Peyer's patch (tissue), 4 donors: ENCODE measurements at regions not wholly inside any gene's neighbourhood (a gene's known extent, or its start where the extent isn't known, plus 50 kb on each side); places are given as distances from the start of the nearest gene placed in this dataset.
A peak's percentile ranks its signal among the peaks of the same experiment; 100 is the strongest.

ENCODE experiments used
- DNase-seq, 3 donors: peaks; one replicate each; pipeline ENCODE4 v3.0.0-alpha.2; 2017 to 2019
- H3K27ac ChIP-seq, 4 donors: fragments of 200-600 bp; sonication (generic); one replicate each; pipeline ENCODE4 v1.5.1; 2016 to 2019
- H3K27me3 ChIP-seq, 2 donors: fragments of 200-600 bp; sonication (generic); one replicate each; pipeline ENCODE4 v1.5.1; 2019
- H3K36me3 ChIP-seq, 3 donors: fragments of 200-600 bp; sonication (generic); one replicate each; pipeline ENCODE4 v1.5.1; 2016 to 2019
- H3K4me1 ChIP-seq, 4 donors: fragments of 200-600 bp; sonication (generic); one replicate each; pipeline ENCODE4 v1.5.1; 2016 to 2019
- H3K4me3 ChIP-seq, 4 donors: fragments of 200-600 bp; sonication (generic); 1 replicate in 3 of 4; 2 replicates in 1 of 4; pipeline ENCODE4 v1.5.1; 2016 to 2019; ENCODE audit warnings: mild to moderate bottlenecking in 1 of 4
- H3K9me3 ChIP-seq, 4 donors: fragments of 200-600 bp; sonication (generic); one replicate each; pipeline ENCODE4 v1.5.1; 2016 to 2019; ENCODE audit warnings: mild to moderate bottlenecking in 1 of 4
- CTCF ChIP-seq, 6 experiments: fragments of 450-650 bp in 4 of 6; fragments of 200-600 bp in 2 of 6; sonication (generic) in 1 of 6; IDR thresholded peaks; one replicate each; pipeline ENCODE4 v1.5.1; 2017 to 2019; ENCODE audit warnings: antibody characterized with exemption in 6 of 6, mild to moderate bottlenecking in 3 of 6, moderate library complexity in 1 of 6
- POLR2A ChIP-seq, 2 donors: fragments of 450-650 bp; IDR thresholded peaks; one replicate each; pipeline ENCODE4 v1.5.1; 2017; ENCODE audit warnings: antibody characterized with exemption in 2 of 2, mild to moderate bottlenecking in 2 of 2, moderate library complexity in 2 of 2

GRCh38 chr22:48209473-48210197 is 1447.2 kb downstream of the TBC1D22A start:
- no peak for TF ChIP-seq CTCF (IDR thresholded peaks at IDR 0.05)
- TF ChIP-seq POLR2A (IDR thresholded peaks at IDR 0.05): no peak
- H3K27ac ChIP-seq: no peak overlapping the region
- peak in 1 of 3 donors; percentile 25 for DNase-seq
- H3K4me3 ChIP-seq: no peak overlapping the region
- H3K36me3 ChIP-seq: no peaks in the 10 kb centered on the region
- H3K9me3 ChIP-seq: no peaks in the 10 kb centered on the region
- H3K4me1 ChIP-seq: no peaks in the 10 kb centered on the region
- no peaks in the 10 kb centered on the region for H3K27me3 ChIP-seq

- no peaks in the 10 kb centered on the region for H3K9me3 ChIP-seq
- TF ChIP-seq POLR2A (IDR thresholded peaks at IDR 0.05): no peak
- H3K4me3 ChIP-seq: no peak overlapping the region
- no peaks in the 10 kb centered on the region for H3K27me3 ChIP-seq
- H3K36me3 ChIP-seq: no peaks in the 10 kb centered on the region
- H3K27ac ChIP-seq: no peak overlapping the region
- no peaks in the 10 kb centered on the region for H3K4me1 ChIP-seq
- DNase-seq: peak in 1 of 3 donors; percentile 30
Measured at GRCh38 chr22:48208894-48209293, 1446.4 kb downstream of the TBC1D22A start.

GRCh38 chr22:48207919-48208535 is 1445.6 kb downstream of the TBC1D22A start:
- H3K27me3 ChIP-seq: no peaks in the 10 kb centered on the region
- H3K4me3 ChIP-seq: no peak overlapping the region
- no peaks in the 10 kb centered on the region for H3K36me3 ChIP-seq
- no peak for TF ChIP-seq CTCF (IDR thresholded peaks at IDR 0.05)
- TF ChIP-seq POLR2A (IDR thresholded peaks at IDR 0.05): no peak
- H3K9me3 ChIP-seq: no peaks in the 10 kb centered on the region
- no peak overlapping the region for H3K27ac ChIP-seq
- DNase-seq: no peak
- H3K4me1 ChIP-seq: no peaks in the 10 kb centered on the region

- peak in 1 of 3 donors; percentile 27 for DNase-seq
- no peak overlapping the region for H3K27ac ChIP-seq
- no peak overlapping the region for H3K4me3 ChIP-seq
- TF ChIP-seq CTCF (IDR thresholded peaks at IDR 0.05) (no peak), POLR2A (IDR thresholded peaks at IDR 0.05) (no peak)
- H3K9me3 ChIP-seq: no peaks in the 10 kb centered on the region
- H3K27me3 ChIP-seq: no peaks in the 10 kb centered on the region
- H3K4me1 ChIP-seq: no peaks in the 10 kb centered on the region
- no peaks in the 10 kb centered on the region for H3K36me3 ChIP-seq
Measured at GRCh38 chr22:48205790-48206189, 1443.3 kb downstream of the TBC1D22A start.

- Histone ChIP-seq H3K9me3 (no peaks in the 10 kb centered on the region), H3K4me1 (no peaks in the 10 kb centered on the region), H3K4me3 (no peak overlapping the region), H3K27me3 (no peaks in the 10 kb centered on the region), H3K36me3 (no peaks in the 10 kb centered on the region), H3K27ac (no peak overlapping the region)
- peak in 1 of 3 donors; percentile 10 for DNase-seq
- TF ChIP-seq CTCF (IDR thresholded peaks at IDR 0.05) (no peak), POLR2A (IDR thresholded peaks at IDR 0.05) (no peak)
Measured at GRCh38 chr22:48205161-48205560, 1442.7 kb downstream of the TBC1D22A start.

- Histone ChIP-seq H3K4me3 (no peak overlapping the region), H3K27me3 (no peaks in the 10 kb centered on the region), H3K36me3 (no peaks in the 10 kb centered on the region), H3K27ac (no peak overlapping the region), H3K4me1 (no peaks in the 10 kb centered on the region), H3K9me3 (no peaks in the 10 kb centered on the region)
- no peak for DNase-seq
- no peak for TF ChIP-seq CTCF (IDR thresholded peaks at IDR 0.05)
- no peak for TF ChIP-seq POLR2A (IDR thresholded peaks at IDR 0.05)
Measured at GRCh38 chr22:48204296-48204695, 1441.8 kb downstream of the TBC1D22A start.
